CD14-positive monocyte (primary cell): ENCODE measurements at regions not wholly inside any gene's neighbourhood (a gene's known extent, or its start where the extent isn't known, plus 50 kb on each side); places are given as distances from the start of the nearest gene placed in this dataset.

Experiments used
- DNase-seq, 3 donors: peaks; one replicate each; pipeline ENCODE4 v3.0.0-alpha.2; 2011 to 2022
- H2AFZ ChIP-seq: 2 replicates; pipeline ENCODE4 v1.6.0; 2012; ENCODE audit warnings: mild to moderate bottlenecking, low read depth, low read length, inconsistent platforms; ENCODE audit not compliant: insufficient read depth, poor library complexity, severe bottlenecking
- H3K27ac ChIP-seq, 2 donors: 1 replicate in 1 of 2; 2 replicates in 1 of 2; pipeline ENCODE4 v1.5.1; 2012 to 2013; ENCODE audit warnings: low read length in 2 of 2, control low read depth in 1 of 2, inconsistent platforms in 1 of 2, low read depth in 1 of 2, mild to moderate bottlenecking in 1 of 2
- H3K27me3 ChIP-seq, 2 donors: one replicate each; pipeline versions ENCODE4 v1.6.0 to v1.6.1; 2011 to 2013; ENCODE audit warnings: low read length in 2 of 2; ENCODE audit not compliant: control insufficient read depth in 2 of 2, insufficient read depth in 2 of 2
- H3K36me3 ChIP-seq, 2 donors: replicated peaks in 1 of 2; 1 replicate in 1 of 2; 2 replicates in 1 of 2; pipeline versions ENCODE4 v1.5.1 to v1.6.1; 2012 to 2013; ENCODE audit warnings: low read length in 2 of 2, control low read depth in 1 of 2, inconsistent platforms in 1 of 2, mild to moderate bottlenecking in 1 of 2; ENCODE audit not compliant: insufficient read depth in 2 of 2, control insufficient read depth in 1 of 2
- H3K4me1 ChIP-seq, 2 donors: 1 replicate in 1 of 2; 2 replicates in 1 of 2; pipeline versions ENCODE4 v1.5.1 to v1.6.1; 2012 to 2013; ENCODE audit warnings: low read length in 2 of 2, control low read depth in 1 of 2, inconsistent platforms in 1 of 2, mild to moderate bottlenecking in 1 of 2, moderate library complexity in 1 of 2; ENCODE audit not compliant: insufficient read depth in 2 of 2, control insufficient read depth in 1 of 2
- H3K4me2 ChIP-seq: replicated peaks from 2 replicates; pipeline ENCODE3; 2012; ENCODE audit warnings: low read length, moderate library complexity, mild to moderate bottlenecking; ENCODE audit not compliant: poor library complexity, severe bottlenecking; ENCODE audit errors: extremely low read depth
- H3K4me3 ChIP-seq, 3 experiments: fragments of 200-600 bp in 1 of 3; sonication (generic) in 1 of 3; replicated peaks in 1 of 3; 1 replicate in 2 of 3; 2 replicates in 1 of 3; pipeline ENCODE4 v1.5.1; 2011 to 2013; ENCODE audit warnings: low read length in 3 of 3, mild to moderate bottlenecking in 3 of 3, control low read depth in 2 of 3, low read depth in 2 of 3, inconsistent platforms in 1 of 3, moderate library complexity in 1 of 3
- H3K79me2 ChIP-seq: 2 replicates; pipeline ENCODE4 v1.6.0; 2012; ENCODE audit warnings: mild to moderate bottlenecking, control low read depth, inconsistent platforms, low read length, moderate library complexity; ENCODE audit not compliant: insufficient read depth
- H3K9ac ChIP-seq: 2 replicates; pipeline ENCODE4 v1.6.0; 2017; ENCODE audit warnings: low read length, mild to moderate bottlenecking; ENCODE audit not compliant: insufficient read depth, poor library complexity, severe bottlenecking
- H3K9me3 ChIP-seq, 2 donors: replicated peaks in 1 of 2; 1 replicate in 1 of 2; 2 replicates in 1 of 2; pipeline versions ENCODE4 v1.5.1 to v1.6.1; 2012 to 2013; ENCODE audit warnings: low read length in 2 of 2, control low read depth in 1 of 2; ENCODE audit not compliant: control insufficient read depth in 1 of 2, insufficient read depth in 1 of 2
- H4K20me1 ChIP-seq: 2 replicates; pipeline ENCODE4 v1.6.0; 2012; ENCODE audit warnings: mild to moderate bottlenecking, low read length, control low read depth, moderate library complexity; ENCODE audit not compliant: insufficient read depth
- H3K27ac Mint-ChIP-seq, 7 donors: one replicate each; pipeline ENCODE4 v1.8.0; 2020; ENCODE audit warnings: mild to moderate bottlenecking in 7 of 7, mixed read lengths in 7 of 7, moderate library complexity in 6 of 7, inconsistent platforms in 2 of 7
- H3K27me3 Mint-ChIP-seq, 3 donors: one replicate each; pipeline ENCODE4 v1.8.0; 2021 to 2022; ENCODE audit warnings: low read depth in 3 of 3, mild to moderate bottlenecking in 3 of 3, mixed read lengths in 3 of 3, moderate library complexity in 3 of 3, inconsistent platforms in 1 of 3
- H3K36me3 Mint-ChIP-seq, 2 donors: one replicate each; pipeline ENCODE4 v1.8.0; 2020; ENCODE audit warnings: mixed read lengths in 2 of 2, inconsistent platforms in 1 of 2, mild to moderate bottlenecking in 1 of 2
- H3K4me1 Mint-ChIP-seq: one replicate; pipeline ENCODE4 v1.8.0; 2020; ENCODE audit warnings: mild to moderate bottlenecking, mixed read lengths
- H3K4me3 Mint-ChIP-seq, 2 donors: one replicate each; pipeline ENCODE4 v1.8.0; 2020; ENCODE audit warnings: mild to moderate bottlenecking in 2 of 2, mixed read lengths in 2 of 2, moderate library complexity in 1 of 2
- H3K9me3 Mint-ChIP-seq, 7 donors: one replicate each; pipeline ENCODE4 v1.8.0; 2020 to 2022; ENCODE audit warnings: mixed read lengths in 7 of 7, mild to moderate bottlenecking in 6 of 7, moderate library complexity in 6 of 7, inconsistent platforms in 2 of 7
- WGBS: methylation state at CpG from one replicate; pipeline ENCODE4 v1.1.5; 2013; ENCODE audit warnings: missing lambda C conversion rate; ENCODE audit not compliant: insufficient coverage; 5-methylcytosine and 5-hydroxymethylcytosine counted together
- intact Hi-C, 2 donors: fragments of 100-400 bp; cut with micrococcal nuclease; formaldehyde crosslinking; loops; one replicate each; pipeline versions ENCODE4 v1.15.0 to v1.15.1; 2023
- TF ChIP-seq, protein P1 (sequence below): fragments of 200-600 bp; IDR thresholded peaks from one replicate; pipeline ENCODE4 v1.8.0; 2022; ENCODE audit warnings: antibody characterized with exemption, mild to moderate bottlenecking

DNA sequence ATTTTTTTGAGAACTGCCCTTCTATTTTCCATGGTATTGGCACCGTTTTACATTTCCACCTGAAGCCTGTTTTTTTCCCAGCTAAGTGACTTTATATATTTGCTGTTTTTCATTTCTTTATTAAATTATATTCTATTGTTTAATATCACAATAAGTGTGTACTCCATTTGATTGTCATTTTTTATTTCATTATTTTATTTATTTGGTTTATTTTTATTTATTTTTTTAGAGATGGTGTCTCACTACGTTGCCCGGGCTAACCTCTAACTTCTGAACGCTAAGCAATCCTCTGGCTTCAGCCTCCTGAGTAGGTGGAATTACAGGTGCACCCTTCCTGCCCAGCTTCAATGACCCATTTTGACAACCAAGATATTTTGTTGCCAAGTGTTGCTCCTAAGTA lies 202.6 kb downstream of the SIM1 start:
- H3K27me3 Mint-ChIP-seq = peaks cover 0 to 4% (median 0%) of the 10 kb centered on the region in 3 donors
- no peak overlapping the region for H3K27ac Mint-ChIP-seq
- Histone ChIP-seq H3K36me3 (no peaks in the 10 kb centered on the region), H4K20me1 (no peaks in the 10 kb centered on the region), H2AFZ (no peak overlapping the region), H3K27me3 (no peaks in the 10 kb centered on the region), H3K9me3 (no peaks in the 10 kb centered on the region), H3K4me1 (no peaks in the 10 kb centered on the region), H3K9ac (no peak overlapping the region), H3K27ac (no peak overlapping the region), H3K79me2 (no peaks in the 10 kb centered on the region), H3K4me3 (no peak overlapping the region), H3K4me2 (no peak overlapping the region)
- intact Hi-C loops = no loop called here
- TF ChIP-seq, protein P1, sequence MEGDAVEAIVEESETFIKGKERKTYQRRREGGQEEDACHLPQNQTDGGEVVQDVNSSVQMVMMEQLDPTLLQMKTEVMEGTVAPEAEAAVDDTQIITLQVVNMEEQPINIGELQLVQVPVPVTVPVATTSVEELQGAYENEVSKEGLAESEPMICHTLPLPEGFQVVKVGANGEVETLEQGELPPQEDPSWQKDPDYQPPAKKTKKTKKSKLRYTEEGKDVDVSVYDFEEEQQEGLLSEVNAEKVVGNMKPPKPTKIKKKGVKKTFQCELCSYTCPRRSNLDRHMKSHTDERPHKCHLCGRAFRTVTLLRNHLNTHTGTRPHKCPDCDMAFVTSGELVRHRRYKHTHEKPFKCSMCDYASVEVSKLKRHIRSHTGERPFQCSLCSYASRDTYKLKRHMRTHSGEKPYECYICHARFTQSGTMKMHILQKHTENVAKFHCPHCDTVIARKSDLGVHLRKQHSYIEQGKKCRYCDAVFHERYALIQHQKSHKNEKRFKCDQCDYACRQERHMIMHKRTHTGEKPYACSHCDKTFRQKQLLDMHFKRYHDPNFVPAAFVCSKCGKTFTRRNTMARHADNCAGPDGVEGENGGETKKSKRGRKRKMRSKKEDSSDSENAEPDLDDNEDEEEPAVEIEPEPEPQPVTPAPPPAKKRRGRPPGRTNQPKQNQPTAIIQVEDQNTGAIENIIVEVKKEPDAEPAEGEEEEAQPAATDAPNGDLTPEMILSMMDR = no peak
- no peaks in the 10 kb centered on the region for H3K36me3 Mint-ChIP-seq
- no peaks in the 10 kb centered on the region for H3K4me1 Mint-ChIP-seq
- H3K4me3 Mint-ChIP-seq = no peak overlapping the region
- peaks cover 0 to 2% (median 0%) of the 10 kb centered on the region in 7 donors for H3K9me3 Mint-ChIP-seq
- DNase-seq = no peak
- WGBS = no CpG with 5 or more reads among the region's 4 CpGs

DNA sequence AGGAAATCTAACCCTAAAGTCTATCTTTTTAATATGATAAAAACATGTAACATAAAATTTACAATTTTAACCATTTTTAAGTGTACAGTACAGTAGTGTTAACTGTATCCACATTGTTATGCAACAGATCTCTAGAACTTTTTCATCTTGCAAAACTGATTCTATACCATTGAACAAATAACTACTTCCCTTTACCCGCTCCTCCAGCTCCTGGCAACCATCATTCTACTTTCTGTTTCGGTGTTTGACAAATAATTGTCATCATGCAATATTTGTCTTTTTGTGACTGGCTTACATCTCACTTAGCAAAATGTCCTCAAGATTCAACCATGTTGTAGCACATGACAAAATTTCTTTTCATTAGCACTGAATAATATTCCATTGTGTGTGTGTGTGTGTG lies 203.2 kb downstream of the SIM1 start:
- DNase-seq = peak in 1 of 3 donors; percentile 9
- Mint-ChIP-seq H3K27me3 (peaks cover 0 to 4% (median 0%) of the 10 kb centered on the region in 3 donors), H3K4me3 (no peak overlapping the region)

More for the DNA sequence above, 203.2 kb downstream of the SIM1 start:
- no peaks in the 10 kb centered on the region for H3K27me3 ChIP-seq
- no peaks in the 10 kb centered on the region for H3K9me3 ChIP-seq
- no peaks in the 10 kb centered on the region for H3K4me1 Mint-ChIP-seq
- peaks cover 0 to 2% (median 0%) of the 10 kb centered on the region in 7 donors for H3K9me3 Mint-ChIP-seq
- no peak overlapping the region for H3K27ac Mint-ChIP-seq
- no peak overlapping the region for H3K4me2 ChIP-seq
- H4K20me1 ChIP-seq = no peaks in the 10 kb centered on the region
- H3K36me3 Mint-ChIP-seq = no peaks in the 10 kb centered on the region
- H3K36me3 ChIP-seq = no peaks in the 10 kb centered on the region
- WGBS = 20% methylated on average over 1 of the region's 2 CpGs
- H3K79me2 ChIP-seq = no peaks in the 10 kb centered on the region
- no peak overlapping the region for H2AFZ ChIP-seq
- no peak overlapping the region for H3K9ac ChIP-seq
- intact Hi-C loops = no loop called here
- TF ChIP-seq, protein P1 = no peak
- H3K27ac ChIP-seq = no peak overlapping the region
- no peaks in the 10 kb centered on the region for H3K4me1 ChIP-seq
- no peak overlapping the region for H3K4me3 ChIP-seq
